ENCODE measurements at regions not wholly inside any gene's neighbourhood (a gene's known extent, or its start where the extent isn't known, plus 50 kb on each side); places are given as distances from the start of the nearest gene placed in this dataset.

DNA sequence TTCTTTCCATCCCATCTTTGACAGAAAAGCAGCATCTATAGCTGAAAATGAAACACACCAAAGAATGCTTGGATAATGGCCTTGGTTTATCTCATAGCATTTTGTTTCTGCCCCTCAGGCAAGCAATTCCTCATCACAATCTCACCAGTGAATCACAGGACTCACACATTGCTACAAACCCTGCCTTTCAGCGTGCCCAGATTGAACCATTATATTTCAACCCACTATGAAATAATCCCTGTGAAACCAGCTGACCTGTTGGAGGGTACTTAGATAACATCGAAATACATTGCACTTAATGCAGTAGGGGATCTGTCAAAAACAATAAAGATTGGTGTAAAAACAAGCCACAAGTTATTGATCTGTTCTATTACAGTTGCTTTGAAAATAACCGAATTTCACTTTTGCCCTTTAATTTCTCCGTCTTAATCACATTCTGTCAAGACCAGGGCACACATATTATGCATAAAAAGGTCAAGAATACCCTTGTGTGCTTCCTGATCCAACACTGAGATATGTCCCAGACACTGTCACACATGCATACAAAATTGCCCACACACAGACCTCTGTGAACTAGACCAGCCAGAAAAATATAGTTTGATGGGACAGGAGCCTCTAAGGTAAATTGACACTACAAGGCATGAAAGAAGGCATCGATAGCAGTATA is 839.8 kb downstream of the NTRK3 start:
- no peak for DNase-seq (ENCODE audit: extremely low read depth, low read depth)
- TF ChIP-seq, protein P1, sequence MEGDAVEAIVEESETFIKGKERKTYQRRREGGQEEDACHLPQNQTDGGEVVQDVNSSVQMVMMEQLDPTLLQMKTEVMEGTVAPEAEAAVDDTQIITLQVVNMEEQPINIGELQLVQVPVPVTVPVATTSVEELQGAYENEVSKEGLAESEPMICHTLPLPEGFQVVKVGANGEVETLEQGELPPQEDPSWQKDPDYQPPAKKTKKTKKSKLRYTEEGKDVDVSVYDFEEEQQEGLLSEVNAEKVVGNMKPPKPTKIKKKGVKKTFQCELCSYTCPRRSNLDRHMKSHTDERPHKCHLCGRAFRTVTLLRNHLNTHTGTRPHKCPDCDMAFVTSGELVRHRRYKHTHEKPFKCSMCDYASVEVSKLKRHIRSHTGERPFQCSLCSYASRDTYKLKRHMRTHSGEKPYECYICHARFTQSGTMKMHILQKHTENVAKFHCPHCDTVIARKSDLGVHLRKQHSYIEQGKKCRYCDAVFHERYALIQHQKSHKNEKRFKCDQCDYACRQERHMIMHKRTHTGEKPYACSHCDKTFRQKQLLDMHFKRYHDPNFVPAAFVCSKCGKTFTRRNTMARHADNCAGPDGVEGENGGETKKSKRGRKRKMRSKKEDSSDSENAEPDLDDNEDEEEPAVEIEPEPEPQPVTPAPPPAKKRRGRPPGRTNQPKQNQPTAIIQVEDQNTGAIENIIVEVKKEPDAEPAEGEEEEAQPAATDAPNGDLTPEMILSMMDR (IDR thresholded peaks at IDR 0.05; ENCODE audit: low read depth, low read length, missing control alignments): no peak
- H3K4me3 ChIP-seq (replicated peaks; ENCODE audit: low read depth, low read length): no peak overlapping the region

DNA sequence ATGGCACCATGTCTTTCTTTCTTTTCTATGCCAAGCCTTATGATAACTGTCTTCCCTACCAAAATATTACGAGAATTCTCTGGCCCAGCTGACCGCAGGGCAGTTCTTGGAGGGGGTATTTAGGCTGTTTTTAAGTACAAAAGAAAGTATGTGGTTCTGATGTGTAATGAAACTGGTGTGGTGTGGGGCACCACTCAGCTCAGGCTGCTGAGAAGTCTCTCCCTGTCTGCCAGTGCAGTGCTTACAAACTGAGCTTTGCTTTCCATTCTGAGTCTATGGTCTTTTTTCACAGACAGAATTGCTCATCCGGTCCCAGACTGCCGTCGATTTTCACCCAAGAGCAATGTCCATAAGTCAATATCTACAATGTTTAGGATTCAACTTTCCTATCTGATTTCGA is 847.6 kb downstream of the NTRK3 start:
- no peak overlapping the region for H3K4me3 ChIP-seq (replicated peaks; ENCODE audit: low read depth, low read length)
- no peak for DNase-seq (ENCODE audit: extremely low read depth, low read depth)
- TF ChIP-seq, protein P1 (IDR thresholded peaks at IDR 0.05; ENCODE audit: low read depth, low read length, missing control alignments): no peak

DNA sequence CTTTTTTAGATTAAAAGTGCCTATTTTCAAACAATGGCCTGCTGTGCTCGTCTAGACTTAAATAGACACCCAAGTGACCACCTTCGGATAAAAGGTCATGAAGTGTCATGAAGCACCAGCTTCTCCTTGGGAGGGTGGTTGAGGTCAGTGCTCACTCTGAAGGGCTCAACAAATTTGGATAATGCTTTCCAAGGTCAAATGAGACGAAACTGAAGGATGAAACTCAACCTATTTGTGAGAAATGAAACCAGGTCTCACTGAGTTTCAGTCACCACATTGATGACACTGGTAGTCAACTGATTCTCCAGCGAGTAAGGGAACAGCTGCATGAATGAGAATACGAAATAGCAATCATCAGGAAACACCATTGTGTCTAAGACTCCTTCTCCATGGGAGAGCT is 852.6 kb downstream of the NTRK3 start:
- no peak for DNase-seq (ENCODE audit: extremely low read depth, low read depth)
- TF ChIP-seq, protein P1 (IDR thresholded peaks at IDR 0.05; ENCODE audit: low read depth, low read length, missing control alignments): no peak
- H3K4me3 ChIP-seq (replicated peaks; ENCODE audit: low read depth, low read length): no peak overlapping the region

DNA sequence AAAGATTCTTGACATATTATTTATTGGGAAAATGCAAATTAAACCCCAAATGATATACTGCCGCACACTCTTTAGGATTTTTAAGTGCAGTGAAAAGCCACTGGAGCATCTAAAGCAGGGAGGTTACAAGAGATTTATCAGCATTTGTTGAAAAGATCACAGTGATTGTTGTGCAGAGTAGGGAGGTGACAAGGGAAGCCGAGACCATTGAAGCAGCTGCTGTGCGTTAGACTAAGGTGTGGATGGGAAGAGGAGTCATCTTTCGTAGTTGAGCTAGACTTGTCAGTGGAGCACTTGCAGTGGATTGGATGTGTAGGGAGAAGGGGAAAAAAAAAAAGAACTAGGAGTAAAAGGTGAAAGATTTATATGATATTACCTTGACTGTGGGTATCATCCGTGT is 854.6 kb downstream of the NTRK3 start:
- no peak for DNase-seq (ENCODE audit: extremely low read depth, low read depth)
- TF ChIP-seq, protein P1 (IDR thresholded peaks at IDR 0.05; ENCODE audit: low read depth, low read length, missing control alignments): no peak
- H3K4me3 ChIP-seq (replicated peaks; ENCODE audit: low read depth, low read length): no peak overlapping the region

DNA sequence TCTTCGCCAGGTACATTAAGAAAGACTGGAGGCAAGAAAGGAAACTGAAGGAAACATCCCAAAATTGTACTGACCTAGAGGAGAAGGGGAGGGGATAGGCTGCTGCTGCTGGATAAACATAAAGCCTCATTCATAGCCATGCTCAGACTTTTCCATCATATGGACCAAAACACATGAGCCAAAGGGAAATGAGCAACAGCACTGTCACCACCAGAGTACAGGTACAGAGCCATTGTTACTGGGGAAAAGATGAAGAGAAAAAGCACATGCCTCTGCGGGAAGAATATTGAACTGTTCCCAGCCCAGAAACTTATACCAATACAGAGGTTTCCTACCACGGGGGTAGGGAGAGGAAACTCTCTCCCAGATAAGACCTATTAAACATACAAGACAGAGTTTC is 861.9 kb downstream of the NTRK3 start:
- TF ChIP-seq, protein P1 (IDR thresholded peaks at IDR 0.05; ENCODE audit: low read depth, low read length, missing control alignments): no peak
- H3K4me3 ChIP-seq (replicated peaks; ENCODE audit: low read depth, low read length): no peak overlapping the region
- no peak for DNase-seq (ENCODE audit: extremely low read depth, low read depth)

DNA sequence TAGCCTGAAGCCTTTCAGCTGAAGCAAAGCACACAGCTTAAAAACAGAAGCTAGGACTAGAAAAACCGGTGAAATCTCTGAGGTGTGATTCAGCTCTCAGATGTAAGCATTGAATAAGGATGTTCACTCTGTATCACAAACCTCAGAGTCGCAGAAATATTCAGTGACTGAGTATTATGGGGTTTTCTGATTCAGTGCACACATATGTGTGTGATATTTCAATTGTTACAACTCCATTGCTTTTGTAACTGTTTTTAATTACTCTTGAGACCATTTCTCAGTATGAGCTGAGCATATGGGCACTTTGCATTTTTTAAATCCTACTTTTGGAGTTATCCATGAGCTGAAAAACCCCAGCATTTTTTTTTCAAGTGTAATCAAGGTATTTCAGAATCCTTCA is 868.8 kb downstream of the NTRK3 start:
- TF ChIP-seq, protein P1 (IDR thresholded peaks at IDR 0.05; ENCODE audit: low read depth, low read length, missing control alignments): no peak
- H3K4me3 ChIP-seq (replicated peaks; ENCODE audit: low read depth, low read length): no peak overlapping the region
- no peak for DNase-seq (ENCODE audit: extremely low read depth, low read depth)

DNA sequence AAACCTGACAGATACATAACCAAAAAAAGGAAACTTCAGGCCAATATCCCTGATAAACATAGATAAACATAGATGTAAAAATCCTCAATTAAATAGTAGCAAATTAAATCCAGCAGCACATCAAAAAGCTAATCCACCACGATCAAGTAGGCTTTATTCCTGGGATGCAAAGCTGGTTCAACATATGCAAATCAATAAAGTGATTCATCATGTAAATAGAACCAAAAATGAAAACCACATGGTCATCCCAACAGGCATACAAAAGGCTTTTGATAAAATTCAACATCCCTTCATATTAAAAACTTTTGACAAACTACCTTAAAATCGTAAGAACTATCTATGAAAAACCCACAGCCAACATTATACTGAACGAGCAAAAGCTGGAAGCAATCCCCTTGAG is 882.2 kb downstream of the NTRK3 start:
- TF ChIP-seq, protein P1 (IDR thresholded peaks at IDR 0.05; ENCODE audit: low read depth, low read length, missing control alignments): no peak
- no peak for DNase-seq (ENCODE audit: extremely low read depth, low read depth)
- H3K4me3 ChIP-seq (replicated peaks; ENCODE audit: low read depth, low read length): no peak overlapping the region
